Neural crest cell (in vitro differentiated cells): ENCODE measurements at regions not wholly inside any gene's neighbourhood (a gene's known extent, or its start where the extent isn't known, plus 50 kb on each side); places are given as distances from the start of the nearest gene placed in this dataset.

Source experiments
- DNase-seq: peaks from one replicate; pipeline ENCODE4 v3.0.0; 2021; ENCODE audit warnings: low read depth, mixed read lengths, low spot score
- H3K27ac Mint-ChIP-seq: one replicate; pipeline ENCODE4 v1.8.0; 2021; ENCODE audit warnings: mild to moderate bottlenecking, mixed read lengths; ENCODE audit not compliant: unreplicated experiment
- H3K27me3 Mint-ChIP-seq: 2 replicates; pipeline ENCODE4 v1.8.0; 2021; ENCODE audit warnings: low read depth, mild to moderate bottlenecking, mixed read lengths
- H3K36me3 Mint-ChIP-seq: 2 replicates; pipeline ENCODE4 v1.8.0; 2021; ENCODE audit warnings: low read depth, mild to moderate bottlenecking, mixed read lengths
- H3K4me1 Mint-ChIP-seq: 2 replicates; pipeline ENCODE4 v1.8.0; 2021; ENCODE audit warnings: mixed read lengths
- H3K4me3 Mint-ChIP-seq: one replicate; pipeline ENCODE4 v1.8.0; 2021; ENCODE audit warnings: mild to moderate bottlenecking, mixed read lengths
- H3K9me3 Mint-ChIP-seq: 2 replicates; pipeline ENCODE4 v1.8.0; 2021; ENCODE audit warnings: mixed read lengths
- TF ChIP-seq, protein P1 (sequence below): fragments of 200-600 bp; sonication (generic); conservative IDR thresholded peaks from 2 replicates; pipeline ENCODE4 v1.5.0; 2021; ENCODE audit warnings: antibody characterized with exemption, mild to moderate bottlenecking

DNA sequence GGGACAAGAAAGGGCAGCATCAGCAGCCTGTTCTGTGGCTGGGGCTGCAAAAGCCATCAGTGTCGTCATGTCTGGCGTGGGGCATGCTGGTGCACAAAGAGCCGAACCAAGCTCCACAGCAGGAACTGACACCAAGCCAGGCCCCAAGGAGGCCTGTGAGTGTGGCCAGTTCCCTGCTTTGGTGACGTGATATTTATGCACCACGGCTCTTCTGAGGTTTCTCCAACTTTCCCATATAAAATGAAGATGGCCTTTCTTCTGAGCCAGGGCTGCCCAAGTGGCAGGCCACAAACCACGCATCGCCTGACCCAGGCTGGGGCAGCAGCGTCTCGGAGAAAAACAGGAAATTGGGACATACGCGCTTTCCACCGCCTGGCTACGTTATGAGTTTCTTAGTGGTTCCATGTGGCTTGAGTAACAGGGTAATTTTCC, 109.9 kb downstream of the RIN2 start:
- H3K9me3 Mint-ChIP-seq, result peaks cover 5% of the 10 kb centered on the region
- peaks cover 9% of the 10 kb centered on the region for H3K36me3 Mint-ChIP-seq
- no peak overlapping the region for H3K27ac Mint-ChIP-seq
- H3K27me3 Mint-ChIP-seq, result no peaks in the 10 kb centered on the region
- H3K4me3 Mint-ChIP-seq, result no peak overlapping the region
- TF ChIP-seq, protein P1, sequence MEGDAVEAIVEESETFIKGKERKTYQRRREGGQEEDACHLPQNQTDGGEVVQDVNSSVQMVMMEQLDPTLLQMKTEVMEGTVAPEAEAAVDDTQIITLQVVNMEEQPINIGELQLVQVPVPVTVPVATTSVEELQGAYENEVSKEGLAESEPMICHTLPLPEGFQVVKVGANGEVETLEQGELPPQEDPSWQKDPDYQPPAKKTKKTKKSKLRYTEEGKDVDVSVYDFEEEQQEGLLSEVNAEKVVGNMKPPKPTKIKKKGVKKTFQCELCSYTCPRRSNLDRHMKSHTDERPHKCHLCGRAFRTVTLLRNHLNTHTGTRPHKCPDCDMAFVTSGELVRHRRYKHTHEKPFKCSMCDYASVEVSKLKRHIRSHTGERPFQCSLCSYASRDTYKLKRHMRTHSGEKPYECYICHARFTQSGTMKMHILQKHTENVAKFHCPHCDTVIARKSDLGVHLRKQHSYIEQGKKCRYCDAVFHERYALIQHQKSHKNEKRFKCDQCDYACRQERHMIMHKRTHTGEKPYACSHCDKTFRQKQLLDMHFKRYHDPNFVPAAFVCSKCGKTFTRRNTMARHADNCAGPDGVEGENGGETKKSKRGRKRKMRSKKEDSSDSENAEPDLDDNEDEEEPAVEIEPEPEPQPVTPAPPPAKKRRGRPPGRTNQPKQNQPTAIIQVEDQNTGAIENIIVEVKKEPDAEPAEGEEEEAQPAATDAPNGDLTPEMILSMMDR, result no peak
- no peak for DNase-seq
- no peaks in the 10 kb centered on the region for H3K4me1 Mint-ChIP-seq

DNA sequence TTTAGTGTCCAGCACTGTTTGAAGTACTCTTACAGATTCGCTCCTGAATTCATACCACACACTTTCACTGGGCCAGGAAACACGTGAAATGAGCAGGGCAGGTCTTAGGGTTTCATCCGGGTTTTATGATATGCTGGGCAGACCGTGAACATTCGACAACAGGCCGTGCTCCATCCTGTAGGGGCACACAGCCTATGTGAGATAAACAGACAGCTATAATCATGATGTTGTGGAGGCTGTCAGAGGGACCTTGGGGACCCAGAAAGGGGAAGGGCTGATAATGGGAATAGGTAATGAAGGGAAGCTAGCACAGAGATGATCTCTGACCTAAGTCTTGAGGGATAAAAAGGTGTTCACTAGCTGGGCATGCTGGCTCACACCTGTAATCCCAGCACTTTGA, 110.4 kb downstream of the RIN2 start:
- Mint-ChIP-seq H3K27me3 (no peaks in the 10 kb centered on the region), H3K4me3 (no peak overlapping the region), H3K27ac (peak overlapping the region; percentile 54), H3K4me1 (no peaks in the 10 kb centered on the region), H3K36me3 (peaks cover 9% of the 10 kb centered on the region), H3K9me3 (peaks cover 5% of the 10 kb centered on the region)
- DNase-seq, result no peak
- TF ChIP-seq, protein P1, result no peak

DNA sequence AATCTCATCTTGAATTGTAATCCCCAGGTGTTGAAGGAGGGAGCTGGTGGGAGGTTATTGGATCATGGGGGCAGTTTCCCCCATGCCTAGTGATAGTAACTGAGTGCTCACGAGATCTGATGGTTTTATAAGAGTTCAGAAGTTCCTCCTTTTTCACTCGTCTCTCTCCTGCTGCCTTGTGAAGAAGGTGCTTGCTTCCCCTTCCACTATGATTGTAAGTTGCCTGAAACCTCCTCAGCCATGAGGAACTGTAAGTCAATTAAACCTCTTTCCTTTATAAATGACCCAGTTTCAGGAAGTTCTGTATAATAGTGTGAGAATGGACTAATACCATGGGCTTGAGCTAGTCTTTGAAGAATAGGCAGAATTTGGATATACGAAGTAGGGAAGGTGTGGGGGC, 113.9 kb downstream of the RIN2 start:
- Mint-ChIP-seq H3K27me3 (no peaks in the 10 kb centered on the region), H3K36me3 (peaks cover 12% of the 10 kb centered on the region), H3K9me3 (peaks cover 5% of the 10 kb centered on the region), H3K27ac (no peak overlapping the region), H3K4me1 (no peaks in the 10 kb centered on the region), H3K4me3 (no peak overlapping the region)
- TF ChIP-seq, protein P1, result no peak
- DNase-seq, result no peak

DNA sequence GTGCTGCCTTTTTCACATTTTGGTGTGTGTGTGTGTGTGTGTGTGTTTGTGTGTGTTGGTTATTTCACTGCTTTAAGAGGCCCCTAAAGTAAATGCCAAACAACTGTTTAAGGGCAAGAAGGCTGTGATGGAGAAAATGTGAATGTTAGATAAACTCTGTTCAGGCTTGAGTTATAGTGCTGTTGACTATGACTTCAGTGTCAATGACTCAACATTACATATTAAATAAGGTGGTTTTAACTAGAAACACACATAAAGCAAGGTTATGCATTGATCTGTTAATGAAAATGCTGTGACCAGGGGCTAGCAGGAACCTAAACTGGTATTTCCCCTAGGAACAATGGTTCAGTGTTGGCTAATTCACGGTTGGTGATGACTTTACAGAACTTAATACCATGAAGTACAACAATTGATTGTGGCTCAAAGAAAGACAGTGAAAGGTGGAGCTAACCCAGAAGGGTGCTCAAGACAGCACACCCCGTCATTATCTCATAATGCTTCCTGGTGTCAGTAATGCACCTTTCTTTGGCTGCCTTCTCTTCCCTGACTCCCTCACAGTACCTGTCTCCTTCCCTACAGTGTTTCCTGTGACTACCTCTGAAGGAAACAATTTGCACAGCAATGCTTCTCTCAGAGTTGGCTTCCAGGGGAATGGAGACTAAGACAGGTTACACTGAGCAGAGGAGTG, 116.1 kb downstream of the RIN2 start:
- Mint-ChIP-seq H3K27ac (peak overlapping the region; percentile 60), H3K4me3 (no peak overlapping the region), H3K36me3 (peaks cover 8% of the 10 kb centered on the region), H3K9me3 (peaks cover 5% of the 10 kb centered on the region), H3K27me3 (no peaks in the 10 kb centered on the region), H3K4me1 (no peaks in the 10 kb centered on the region)
- DNase-seq, result no peak
- TF ChIP-seq, protein P1, result no peak

DNA sequence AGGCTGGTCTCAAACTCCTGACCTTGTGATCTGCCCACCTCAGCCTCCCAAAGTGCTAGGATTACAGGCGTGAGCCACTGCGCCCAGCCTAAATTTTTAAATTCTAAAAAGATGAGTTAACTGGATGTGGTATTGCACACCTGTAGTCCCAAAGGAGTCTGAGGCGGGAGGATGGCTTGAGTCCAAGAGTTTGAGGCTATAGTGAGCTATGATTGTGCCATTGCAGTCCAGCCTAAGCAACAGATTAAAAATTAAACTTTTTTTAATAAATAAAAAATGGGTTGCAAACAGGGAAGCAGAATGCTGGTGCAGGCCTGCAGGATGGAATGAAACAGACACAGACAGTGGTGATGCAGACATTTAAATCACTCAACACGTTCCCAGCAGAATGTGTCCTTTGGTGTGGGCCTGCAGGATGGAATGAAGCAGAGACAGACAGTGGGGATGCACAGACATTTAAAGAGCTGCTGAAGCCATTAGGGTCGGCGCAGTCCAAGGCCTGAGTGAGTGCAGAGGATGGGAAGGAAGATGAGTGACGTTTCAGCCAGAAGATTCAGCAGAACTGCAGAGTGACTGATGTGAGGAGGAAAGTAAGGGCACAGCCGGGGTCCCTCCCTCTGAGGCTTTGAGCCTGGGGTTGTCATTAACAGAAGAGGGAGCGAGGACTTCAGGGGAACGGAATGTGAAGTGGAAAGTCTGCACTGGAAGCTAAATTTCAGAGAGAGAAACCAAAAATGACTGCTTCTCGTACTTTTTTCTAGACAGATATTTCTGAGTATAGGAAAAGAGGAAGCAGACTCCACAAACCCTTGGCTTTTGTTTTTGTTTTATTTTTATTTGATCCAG, 117.5 kb downstream of the RIN2 start:
- Mint-ChIP-seq H3K9me3 (peaks cover 5% of the 10 kb centered on the region), H3K27me3 (no peaks in the 10 kb centered on the region), H3K4me3 (no peak overlapping the region), H3K27ac (peak overlapping the region; percentile 91), H3K36me3 (peaks cover 10% of the 10 kb centered on the region), H3K4me1 (no peaks in the 10 kb centered on the region)
- TF ChIP-seq, protein P1, result no peak
- DNase-seq, result no peak
